Testis (tissue), 2 donors: ENCODE measurements at regions not wholly inside any gene's neighbourhood (a gene's known extent, or its start where the extent isn't known, plus 50 kb on each side); places are given as distances from the start of the nearest gene placed in this dataset.

Source experiments
- DNase-seq: peaks from one replicate; pipeline ENCODE4 v3.0.0-alpha.2; 2019
- H3K27ac ChIP-seq, 2 donors: fragments of 200-600 bp; sonication (generic); one replicate each; pipeline ENCODE4 v1.5.1; 2019
- H3K27me3 ChIP-seq: fragments of 200-600 bp; sonication (generic); one replicate; pipeline ENCODE4 v1.5.1; 2019
- H3K36me3 ChIP-seq: fragments of 200-600 bp; sonication (generic); one replicate; pipeline ENCODE4 v1.5.1; 2017; ENCODE audit warnings: low read depth; ENCODE audit errors: missing control alignments
- H3K4me1 ChIP-seq: fragments of 200-600 bp; sonication (generic); one replicate; pipeline ENCODE4 v1.5.1; 2019
- H3K4me3 ChIP-seq, 2 donors: fragments of 200-600 bp; sonication (generic); one replicate each; pipeline ENCODE4 v1.5.1; 2017 to 2019
- H3K9me3 ChIP-seq: fragments of 200-600 bp; sonication (generic); one replicate; pipeline ENCODE4 v1.5.1; 2017
- POLR2A ChIP-seq: fragments of 450-650 bp; IDR thresholded peaks from one replicate; pipeline ENCODE4 v1.6.1; 2017; ENCODE audit warnings: antibody characterized with exemption, mild to moderate bottlenecking, moderate library complexity
- WGBS, 2 donors: methylation state at CpG; one replicate each; pipeline ENCODE4 v1.1.5; 2018; 5-methylcytosine and 5-hydroxymethylcytosine counted together
- intact Hi-C: fragments of 100-400 bp; cut with DNase I; formaldehyde crosslinking; loops from one replicate; pipeline ENCODE4 v1.15.1; 2023; ENCODE audit warnings: low total_unique reads
- TF ChIP-seq, protein P1 (sequence below), 3 experiments: fragments of 450-650 bp in 2 of 3; fragments of 200-600 bp in 1 of 3; sonication (generic) in 1 of 3; IDR thresholded peaks; one replicate each; pipeline ENCODE4 v1.5.1; 2016 to 2019; ENCODE audit warnings: antibody characterized with exemption in 3 of 3, mild to moderate bottlenecking in 2 of 3, moderate library complexity in 1 of 3

DNA sequence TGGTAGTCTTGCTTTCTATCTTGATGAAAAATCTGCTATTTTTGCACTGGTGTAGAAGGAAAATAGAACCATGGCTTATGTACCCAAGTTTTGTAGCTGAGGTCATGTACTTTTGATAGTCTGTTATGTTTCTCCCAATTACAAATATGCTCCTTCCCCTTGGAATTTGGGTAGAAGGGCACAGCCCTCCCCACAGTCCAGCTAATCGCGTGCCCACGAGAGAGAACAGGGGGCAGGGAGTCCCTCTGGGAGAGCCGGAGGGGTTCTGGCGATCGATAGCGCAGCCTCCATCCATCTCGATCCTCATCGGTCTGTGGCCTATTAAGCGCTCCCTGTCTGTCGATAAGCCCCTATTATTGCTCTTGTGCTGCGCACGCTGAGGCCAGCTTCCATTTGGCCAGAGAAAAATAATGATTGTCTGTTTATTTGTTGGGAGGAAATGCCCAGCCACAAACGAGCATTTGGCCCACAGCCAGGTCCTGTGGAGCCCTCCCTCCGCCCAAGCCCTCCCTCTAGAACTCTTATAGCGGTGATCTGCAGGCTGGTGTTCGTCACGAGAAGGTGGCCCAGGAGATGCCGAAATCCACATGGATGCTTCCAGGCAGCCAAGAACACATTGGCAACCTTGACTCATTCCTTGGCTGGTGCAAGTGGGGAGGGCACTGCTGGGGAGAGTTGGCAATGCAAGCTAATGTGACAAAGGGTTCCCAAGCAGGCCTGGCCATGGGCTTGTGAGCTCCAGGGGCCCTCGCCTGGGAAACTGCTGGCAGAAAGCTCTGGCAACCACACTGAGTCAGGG is 134.7 kb upstream of the TNR start:
- Histone ChIP-seq H3K27me3 (no peaks in the 10 kb centered on the region), H3K9me3 (no peaks in the 10 kb centered on the region), H3K4me3 (no peak overlapping the region), H3K36me3 (no peaks in the 10 kb centered on the region), H3K4me1 (no peaks in the 10 kb centered on the region), H3K27ac (no peak overlapping the region)
- no peak for DNase-seq
- 79 to 83% methylated on average over 20 of the region's 20 CpGs for WGBS, 2 donors
- no peak for TF ChIP-seq POLR2A
- TF ChIP-seq, protein P1, sequence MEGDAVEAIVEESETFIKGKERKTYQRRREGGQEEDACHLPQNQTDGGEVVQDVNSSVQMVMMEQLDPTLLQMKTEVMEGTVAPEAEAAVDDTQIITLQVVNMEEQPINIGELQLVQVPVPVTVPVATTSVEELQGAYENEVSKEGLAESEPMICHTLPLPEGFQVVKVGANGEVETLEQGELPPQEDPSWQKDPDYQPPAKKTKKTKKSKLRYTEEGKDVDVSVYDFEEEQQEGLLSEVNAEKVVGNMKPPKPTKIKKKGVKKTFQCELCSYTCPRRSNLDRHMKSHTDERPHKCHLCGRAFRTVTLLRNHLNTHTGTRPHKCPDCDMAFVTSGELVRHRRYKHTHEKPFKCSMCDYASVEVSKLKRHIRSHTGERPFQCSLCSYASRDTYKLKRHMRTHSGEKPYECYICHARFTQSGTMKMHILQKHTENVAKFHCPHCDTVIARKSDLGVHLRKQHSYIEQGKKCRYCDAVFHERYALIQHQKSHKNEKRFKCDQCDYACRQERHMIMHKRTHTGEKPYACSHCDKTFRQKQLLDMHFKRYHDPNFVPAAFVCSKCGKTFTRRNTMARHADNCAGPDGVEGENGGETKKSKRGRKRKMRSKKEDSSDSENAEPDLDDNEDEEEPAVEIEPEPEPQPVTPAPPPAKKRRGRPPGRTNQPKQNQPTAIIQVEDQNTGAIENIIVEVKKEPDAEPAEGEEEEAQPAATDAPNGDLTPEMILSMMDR (IDR thresholded peaks at IDR 0.05) = no peak
- intact Hi-C loops = no loop called here

DNA sequence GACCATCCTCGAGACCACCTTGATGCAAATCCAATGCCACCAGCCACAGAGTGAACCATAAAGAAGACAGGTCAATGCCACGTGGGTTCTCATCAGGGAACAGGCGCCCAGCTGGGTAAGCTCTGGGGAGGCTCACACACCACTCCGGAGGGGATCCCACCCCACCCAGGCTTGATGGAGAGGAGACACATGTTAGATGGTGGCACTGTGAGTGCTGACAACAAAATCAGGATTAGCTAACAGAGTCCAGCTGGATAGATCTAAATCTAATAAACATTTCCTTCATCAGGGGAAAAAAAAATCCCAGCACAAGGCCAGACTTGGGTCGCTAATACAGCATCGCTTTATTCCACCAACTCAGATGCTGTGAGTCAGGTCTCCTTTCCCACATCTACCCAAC is 132.2 kb upstream of the TNR start:
- intact Hi-C loops = no loop called here
- TF ChIP-seq, protein P1 (IDR thresholded peaks at IDR 0.05) = no peak
- TF ChIP-seq POLR2A = no peak
- DNase-seq = no peak
- Histone ChIP-seq H3K4me3 (no peak overlapping the region), H3K4me1 (no peaks in the 10 kb centered on the region), H3K36me3 (no peaks in the 10 kb centered on the region), H3K27me3 (no peaks in the 10 kb centered on the region), H3K9me3 (no peaks in the 10 kb centered on the region), H3K27ac (no peak overlapping the region)
- 88% methylated on average over 6 of the region's 6 CpGs for WGBS, 2 donors

DNA sequence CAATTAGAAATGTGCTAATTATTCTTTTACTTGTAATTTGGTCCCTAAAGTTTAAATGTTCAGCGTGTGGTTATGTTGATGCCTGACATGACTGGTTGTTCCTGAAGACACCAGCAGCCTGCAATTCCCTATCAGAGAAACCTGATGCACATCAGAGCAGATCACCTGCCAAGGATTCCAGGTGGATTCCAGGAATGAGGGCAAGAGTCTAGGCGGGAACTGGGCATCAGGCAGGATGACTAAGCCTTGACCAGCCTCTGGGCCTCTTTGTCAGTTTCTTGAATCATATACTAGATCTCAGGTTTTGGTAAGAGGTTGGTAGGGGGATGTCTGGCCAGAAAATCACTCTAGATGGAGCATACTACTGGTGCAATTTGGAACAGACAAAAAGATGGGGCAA is 130.7 kb upstream of the TNR start:
- TF ChIP-seq, protein P1 (IDR thresholded peaks at IDR 0.05) = no peak
- no peak for TF ChIP-seq POLR2A
- no peak overlapping the region for H3K27ac ChIP-seq
- no peaks in the 10 kb centered on the region for H3K4me1 ChIP-seq
- H3K4me3 ChIP-seq = no peak overlapping the region
- WGBS, 2 donors = 90 to 93% methylated on average over 2 of the region's 2 CpGs
- no peaks in the 10 kb centered on the region for H3K27me3 ChIP-seq
- intact Hi-C loops = no loop called here
- H3K9me3 ChIP-seq = no peaks in the 10 kb centered on the region
- H3K36me3 ChIP-seq = no peaks in the 10 kb centered on the region
- DNase-seq = no peak

DNA sequence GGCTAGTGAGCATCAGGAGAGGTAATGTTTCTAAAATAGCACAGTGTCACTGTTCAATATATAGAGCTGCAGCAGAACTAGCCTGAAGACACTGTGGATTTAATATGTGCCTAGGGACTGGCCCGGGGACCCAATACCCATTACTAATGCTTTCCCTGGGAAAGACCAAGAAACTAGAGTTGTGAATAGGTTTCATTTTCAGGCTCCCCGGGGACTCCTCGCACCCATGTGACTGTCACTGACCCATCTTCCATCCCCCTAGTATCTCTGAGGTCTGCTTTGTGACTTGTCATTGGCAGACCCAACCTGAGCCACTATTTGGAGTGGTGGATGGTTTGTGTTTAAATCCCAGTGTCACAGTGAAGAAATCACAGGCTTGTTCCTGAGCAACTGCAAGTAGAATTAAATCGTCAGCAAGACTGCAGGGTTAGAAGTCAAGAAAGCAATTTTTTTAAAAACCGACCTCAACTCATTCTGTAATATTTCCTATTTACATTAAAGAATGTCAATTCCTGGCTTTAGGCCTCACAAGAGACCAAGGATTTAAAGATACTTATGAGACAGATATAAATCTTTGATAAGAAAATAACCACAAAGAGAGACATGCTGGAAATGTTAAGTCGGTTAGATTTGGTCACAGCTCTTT is 130.0 kb upstream of the TNR start:
- WGBS, 2 donors = 76 to 91% methylated on average over 6 of the region's 6 CpGs
- Histone ChIP-seq H3K4me3 (no peak overlapping the region), H3K27me3 (no peaks in the 10 kb centered on the region), H3K36me3 (no peaks in the 10 kb centered on the region), H3K4me1 (no peaks in the 10 kb centered on the region), H3K27ac (no peak overlapping the region), H3K9me3 (no peaks in the 10 kb centered on the region)
- intact Hi-C loops = no loop called here
- no peak for DNase-seq
- TF ChIP-seq, protein P1 (IDR thresholded peaks at IDR 0.05) = no peak
- no peak for TF ChIP-seq POLR2A
